ENCODE measurements at regions not wholly inside any gene's neighbourhood (a gene's known extent, or its start where the extent isn't known, plus 50 kb on each side); places are given as distances from the start of the nearest gene placed in this dataset.

DNA sequence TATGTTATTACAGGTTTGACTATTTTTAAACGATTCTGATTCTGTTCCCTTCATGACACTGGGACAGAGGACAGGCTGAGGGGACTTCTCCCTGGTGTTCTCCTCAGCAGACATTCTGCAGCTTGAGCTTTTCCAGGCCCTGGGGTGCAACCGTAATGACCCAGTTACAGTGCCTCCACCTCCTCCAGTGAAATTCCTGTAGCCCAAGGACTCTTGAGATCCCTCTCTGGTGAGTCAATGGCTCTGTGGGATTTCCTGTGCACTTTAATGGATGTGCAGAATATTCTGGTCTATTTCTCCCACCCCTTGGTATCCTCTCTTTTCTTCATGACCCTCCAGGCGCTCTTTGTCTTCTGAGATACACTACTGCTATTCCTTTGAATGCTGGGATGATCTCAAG, 319.3 kb downstream of the INHBA start:
- Histone ChIP-seq H3K36me3 (ENCODE audit: low read depth) (no peaks in the 10 kb centered on the region), H3K4me3 (ENCODE audit: severe bottlenecking) (no peak overlapping the region), H3K4me1 (ENCODE audit: insufficient read depth, poor library complexity, severe bottlenecking) (peaks cover 15% of the 10 kb centered on the region), H3K27ac (ENCODE audit: poor library complexity, severe bottlenecking) (no peak overlapping the region), H3K9me3 (ENCODE audit: severe bottlenecking) (no peaks in the 10 kb centered on the region), H3K27me3 (ENCODE audit: insufficient read depth, poor library complexity, severe bottlenecking) (no peaks in the 10 kb centered on the region)
- DNase-seq (ENCODE audit: low spot score): no peak
- TF ChIP-seq, protein P1, sequence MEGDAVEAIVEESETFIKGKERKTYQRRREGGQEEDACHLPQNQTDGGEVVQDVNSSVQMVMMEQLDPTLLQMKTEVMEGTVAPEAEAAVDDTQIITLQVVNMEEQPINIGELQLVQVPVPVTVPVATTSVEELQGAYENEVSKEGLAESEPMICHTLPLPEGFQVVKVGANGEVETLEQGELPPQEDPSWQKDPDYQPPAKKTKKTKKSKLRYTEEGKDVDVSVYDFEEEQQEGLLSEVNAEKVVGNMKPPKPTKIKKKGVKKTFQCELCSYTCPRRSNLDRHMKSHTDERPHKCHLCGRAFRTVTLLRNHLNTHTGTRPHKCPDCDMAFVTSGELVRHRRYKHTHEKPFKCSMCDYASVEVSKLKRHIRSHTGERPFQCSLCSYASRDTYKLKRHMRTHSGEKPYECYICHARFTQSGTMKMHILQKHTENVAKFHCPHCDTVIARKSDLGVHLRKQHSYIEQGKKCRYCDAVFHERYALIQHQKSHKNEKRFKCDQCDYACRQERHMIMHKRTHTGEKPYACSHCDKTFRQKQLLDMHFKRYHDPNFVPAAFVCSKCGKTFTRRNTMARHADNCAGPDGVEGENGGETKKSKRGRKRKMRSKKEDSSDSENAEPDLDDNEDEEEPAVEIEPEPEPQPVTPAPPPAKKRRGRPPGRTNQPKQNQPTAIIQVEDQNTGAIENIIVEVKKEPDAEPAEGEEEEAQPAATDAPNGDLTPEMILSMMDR (IDR thresholded peaks at IDR 0.05; ENCODE audit: poor library complexity, severe bottlenecking): no peak
- no peak for ATAC-seq (ENCODE audit: low read depth)

GRCh38 chr7:41378156-41378555, 324.7 kb downstream of the INHBA start:
- TF ChIP-seq, protein P1 (IDR thresholded peaks at IDR 0.05; ENCODE audit: poor library complexity, severe bottlenecking): no peak
- no peak for DNase-seq (ENCODE audit: low spot score)
- Histone ChIP-seq H3K4me3 (ENCODE audit: severe bottlenecking) (no peak overlapping the region), H3K27ac (ENCODE audit: poor library complexity, severe bottlenecking) (no peak overlapping the region), H3K36me3 (ENCODE audit: low read depth) (no peaks in the 10 kb centered on the region), H3K4me1 (ENCODE audit: insufficient read depth, poor library complexity, severe bottlenecking) (no peaks in the 10 kb centered on the region), H3K9me3 (ENCODE audit: severe bottlenecking) (no peaks in the 10 kb centered on the region), H3K27me3 (ENCODE audit: insufficient read depth, poor library complexity, severe bottlenecking) (no peaks in the 10 kb centered on the region)
- no peak for ATAC-seq (ENCODE audit: low read depth)

- Histone ChIP-seq H3K36me3 (ENCODE audit: low read depth) (no peaks in the 10 kb centered on the region), H3K4me1 (ENCODE audit: insufficient read depth, poor library complexity, severe bottlenecking) (no peaks in the 10 kb centered on the region), H3K9me3 (ENCODE audit: severe bottlenecking) (no peaks in the 10 kb centered on the region), H3K4me3 (ENCODE audit: severe bottlenecking) (no peak overlapping the region), H3K27ac (ENCODE audit: poor library complexity, severe bottlenecking) (no peak overlapping the region), H3K27me3 (ENCODE audit: insufficient read depth, poor library complexity, severe bottlenecking) (no peaks in the 10 kb centered on the region)
- TF ChIP-seq, protein P1 (IDR thresholded peaks at IDR 0.05; ENCODE audit: poor library complexity, severe bottlenecking): no peak
- DNase-seq (ENCODE audit: low spot score) (no peak), ATAC-seq (ENCODE audit: low read depth) (no peak)
Measured at GRCh38 chr7:41375582-41375981, 327.3 kb downstream of the INHBA start.

DNA sequence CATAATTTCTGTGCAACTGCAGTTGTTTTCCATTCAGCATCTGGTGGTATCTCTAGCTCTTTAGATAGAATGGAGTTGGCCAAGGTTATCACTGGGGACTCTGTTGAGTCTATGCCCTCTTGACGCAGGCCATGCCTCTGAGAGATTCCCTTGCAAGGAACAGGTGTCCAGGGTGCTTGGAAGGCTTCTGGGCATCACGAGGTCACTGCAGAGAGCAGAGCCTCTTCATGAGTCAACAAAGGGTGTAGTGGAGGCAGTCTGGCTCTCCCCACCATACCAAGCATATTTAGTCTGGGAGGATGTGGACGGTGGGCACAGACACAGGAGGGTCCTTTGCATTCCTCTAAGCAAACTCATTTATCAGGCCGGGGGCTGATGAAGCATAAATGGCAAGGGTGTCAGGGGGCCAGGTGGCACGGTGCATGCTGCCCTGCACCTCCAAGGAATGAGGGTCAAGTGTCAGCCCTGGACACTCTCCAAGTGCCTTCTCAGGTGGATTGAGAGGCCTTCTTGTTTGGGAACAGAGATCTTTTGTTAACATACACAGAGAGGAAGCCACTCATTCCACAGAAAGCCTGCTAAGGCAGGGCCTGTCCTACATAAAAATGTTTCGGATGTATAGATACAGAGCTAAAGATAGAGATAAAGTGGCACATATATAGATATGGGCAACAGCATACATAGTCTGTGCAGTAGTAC, 328.6 kb downstream of the INHBA start:
- no peak for ATAC-seq (ENCODE audit: low read depth)
- Histone ChIP-seq H3K4me3 (ENCODE audit: severe bottlenecking) (no peak overlapping the region), H3K36me3 (ENCODE audit: low read depth) (no peaks in the 10 kb centered on the region), H3K4me1 (ENCODE audit: insufficient read depth, poor library complexity, severe bottlenecking) (no peaks in the 10 kb centered on the region), H3K9me3 (ENCODE audit: severe bottlenecking) (no peaks in the 10 kb centered on the region), H3K27ac (ENCODE audit: poor library complexity, severe bottlenecking) (no peak overlapping the region), H3K27me3 (ENCODE audit: insufficient read depth, poor library complexity, severe bottlenecking) (no peaks in the 10 kb centered on the region)
- TF ChIP-seq, protein P1 (IDR thresholded peaks at IDR 0.05; ENCODE audit: poor library complexity, severe bottlenecking): no peak
- no peak for DNase-seq (ENCODE audit: low spot score)
